Erythroblast (primary cell): ENCODE measurements at regions not wholly inside any gene's neighbourhood (a gene's known extent, or its start where the extent isn't known, plus 50 kb on each side); places are given as distances from the start of the nearest gene placed in this dataset.

Source experiments
- GATA1 ChIP-seq: IDR thresholded peaks from 2 replicates; pipeline ENCODE4 v1.6.1; 2011; ENCODE audit warnings: low read depth, mild to moderate bottlenecking, control low read depth, low read length, moderate library complexity
- POLR2A ChIP-seq: IDR thresholded peaks from 2 replicates; pipeline ENCODE4 v1.6.1; 2011; ENCODE audit warnings: mild to moderate bottlenecking, low read length

DNA sequence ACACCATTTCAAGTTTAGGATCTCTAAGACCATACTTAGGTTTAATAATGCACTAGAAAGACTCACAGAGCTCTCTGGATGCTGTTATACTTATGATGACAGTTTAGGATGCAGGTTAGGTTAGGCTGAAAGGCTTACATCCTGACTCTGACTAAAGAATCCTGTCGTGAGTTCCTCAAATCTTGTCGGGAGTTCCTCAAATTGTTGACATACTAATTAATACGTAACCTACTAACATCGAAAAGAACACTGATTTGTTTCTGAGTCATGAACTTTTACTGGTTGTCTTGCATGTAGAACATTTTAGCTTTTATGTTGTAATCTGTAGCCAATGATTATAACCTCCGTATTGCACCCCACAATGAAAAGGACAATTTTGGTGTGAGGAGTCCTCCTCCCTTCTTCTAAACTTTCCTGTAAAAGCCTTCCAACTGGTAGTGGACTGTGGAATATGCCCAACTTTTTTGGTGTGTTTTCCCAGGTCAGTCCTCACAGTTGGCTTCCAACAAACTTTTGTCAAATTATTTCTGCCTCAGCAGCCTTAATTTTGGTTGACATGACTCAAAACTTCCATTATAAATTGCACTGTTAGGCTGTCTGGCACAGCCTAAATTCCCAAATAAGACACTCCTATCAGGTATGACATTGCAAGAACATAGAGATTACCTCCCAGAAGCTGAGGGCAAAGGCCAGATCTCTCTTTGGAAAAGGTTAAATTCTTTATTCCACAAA is 107.9 kb upstream of the PALMD start:
- no peak for TF ChIP-seq POLR2A
- no peak for TF ChIP-seq GATA1
